Activated CD8-positive, alpha-beta memory T cell treated with anti-CD3 and anti-CD28 coated beads for 1 hour (primary cell): ENCODE measurements at regions not wholly inside any gene's neighbourhood (a gene's known extent, or its start where the extent isn't known, plus 50 kb on each side); places are given as distances from the start of the nearest gene placed in this dataset.

Experiments used
- DNase-seq, 2 donors: peaks; one replicate each; pipeline ENCODE4 v3.0.0-alpha.2; 2020; ENCODE audit warnings: low read depth in 1 of 2; ENCODE audit errors: extremely low read depth in 1 of 2

- peak in 1 of 2 donors; percentile 21 for DNase-seq
Measured at GRCh38 chr18:34977838-34978532, 63.2 kb upstream of the MAPRE2 start.

GRCh38 chr18:34978533-34978893 is 62.7 kb upstream of the MAPRE2 start:
- no peak for DNase-seq

GRCh38 chr18:34978953-34979608 is 62.1 kb upstream of the MAPRE2 start:
- peak; percentile 51 to 53 for DNase-seq

- no peak for DNase-seq
Measured at GRCh38 chr18:34981487-34981886, 59.7 kb upstream of the MAPRE2 start.

- no peak for DNase-seq
Measured at GRCh38 chr18:34985963-34986362, 55.2 kb upstream of the MAPRE2 start.

GRCh38 chr18:34990597-34990996 is 50.6 kb upstream of the MAPRE2 start:
- no peak for DNase-seq

- no peak for DNase-seq
Measured at GRCh38 chr18:34991152-34991551, 50.1 kb upstream of the MAPRE2 start.
